Posterior cingulate gyrus (tissue), 11 donors: ENCODE measurements at regions not wholly inside any gene's neighbourhood (a gene's known extent, or its start where the extent isn't known, plus 50 kb on each side); places are given as distances from the start of the nearest gene placed in this dataset.
"Not testable (repeated sequence)": the region's sequence is repeated elsewhere in the genome, so short reads cannot be mapped to it uniquely, and the experiment has no call there.

Experiments
- DNase-seq, 10 donors: peaks; one replicate each; pipeline versions ENCODE4 v3.0.0 to v3.0.0-alpha.2; 2020 to 2021; ENCODE audit warnings: mixed read lengths in 3 of 10
- intact Hi-C: fragments of 100-400 bp; cut with DNase I; formaldehyde crosslinking; loops from one replicate; pipeline ENCODE4 v1.15.1; 2023

- DNase-seq: no peak
- intact Hi-C loops: no loop called here
These were observed 609.8 kb downstream of the LMO7 start for GRCh38 chr13:76245920-76246319.

GRCh38 chr13:76245211-76245610 lies 609.1 kb downstream of the LMO7 start:
- intact Hi-C loops: no loop called here
- DNase-seq: no peak

- DNase-seq, intact Hi-C loops: not testable (repeated sequence)
These were observed 607.0 kb downstream of the LMO7 start for GRCh38 chr13:76243120-76243519.

GRCh38 chr13:76239031-76239680 lies 603.0 kb downstream of the LMO7 start:
- DNase-seq: no peak
- intact Hi-C loops: no loop called here

GRCh38 chr13:76231522-76232167 lies 595.5 kb downstream of the LMO7 start:
- peak in 1 of 10 donors; percentile 55 for DNase-seq

GRCh38 chr13:76229281-76229680 lies 593.2 kb downstream of the LMO7 start:
- intact Hi-C loops: no loop called here
- no peak for DNase-seq

More at GRCh38 chr13:76231522-76232167, 595.5 kb downstream of the LMO7 start:
- intact Hi-C loops: no loop called here

- DNase-seq: no peak
These were observed 590.8 kb downstream of the LMO7 start for GRCh38 chr13:76226941-76227340.

GRCh38 chr13:76225815-76226489 lies 589.8 kb downstream of the LMO7 start:
- intact Hi-C loops: no loop called here
- peak in 1 of 10 donors; percentile 67 for DNase-seq

More at GRCh38 chr13:76226941-76227340, 590.8 kb downstream of the LMO7 start:
- intact Hi-C loops: no loop called here

- intact Hi-C loops: no loop called here
These were observed 587.9 kb downstream of the LMO7 start for GRCh38 chr13:76223999-76224398.

GRCh38 chr13:76223565-76223964 lies 587.4 kb downstream of the LMO7 start:
- intact Hi-C loops: no loop called here
- no peak for DNase-seq

More at GRCh38 chr13:76223999-76224398, 587.9 kb downstream of the LMO7 start:
- DNase-seq: no peak

- no peak for DNase-seq
- intact Hi-C loops: no loop called here
These were observed 586.4 kb downstream of the LMO7 start for GRCh38 chr13:76222511-76222910.

- DNase-seq: no peak
- intact Hi-C loops: no loop called here
These were observed 580.6 kb downstream of the LMO7 start for GRCh38 chr13:76216729-76217128.

GRCh38 chr13:76214001-76214400 lies 577.9 kb downstream of the LMO7 start:
- no peak for DNase-seq

GRCh38 chr13:76213423-76213904 lies 577.3 kb downstream of the LMO7 start:
- no peak for DNase-seq
- intact Hi-C loops: no loop called here

More at GRCh38 chr13:76214001-76214400, 577.9 kb downstream of the LMO7 start:
- intact Hi-C loops: no loop called here

GRCh38 chr13:76210262-76210661 lies 574.1 kb downstream of the LMO7 start:
- DNase-seq: no peak
- intact Hi-C loops: no loop called here

- no peak for DNase-seq
- intact Hi-C loops: no loop called here
These were observed 562.5 kb downstream of the LMO7 start for GRCh38 chr13:76198568-76199163.

- DNase-seq: peak in 2 of 10 donors; percentile 47 to 65
- intact Hi-C loops: no loop called here
These were observed 553.9 kb downstream of the LMO7 start for GRCh38 chr13:76189882-76190519.

GRCh38 chr13:76175961-76176725 lies 540.0 kb downstream of the LMO7 start:
- intact Hi-C loops: no loop called here

GRCh38 chr13:76168661-76169060 lies 532.5 kb downstream of the LMO7 start:
- no peak for DNase-seq
- intact Hi-C loops: no loop called here

More at GRCh38 chr13:76175961-76176725, 540.0 kb downstream of the LMO7 start:
- no peak for DNase-seq

GRCh38 chr13:76164290-76164689 lies 528.2 kb downstream of the LMO7 start:
- intact Hi-C loops: no loop called here
- peak in 3 of 10 donors; percentile 12 to 70 (median 54) for DNase-seq
